ENCODE measurements at regions not wholly inside any gene's neighbourhood (a gene's known extent, or its start where the extent isn't known, plus 50 kb on each side); places are given as distances from the start of the nearest gene placed in this dataset.

GRCh38 chr13:34159946-34160345 lies 342.0 kb downstream of the RFC3 start:
- no peaks in the 10 kb centered on the region for H3K27me3 ChIP-seq
- WGBS, 4 donors: 97 to 99% (median 97%) methylated on average over 3 of the region's 3 CpGs
- H3K4me3 ChIP-seq: no peak overlapping the region
- no peaks in the 10 kb centered on the region for H3K9me3 ChIP-seq
- ATAC-seq: no peak
- no peaks in the 10 kb centered on the region for H3K36me3 ChIP-seq
- no peak overlapping the region for H3K27ac ChIP-seq
- no peak for TF ChIP-seq POLR2A (IDR thresholded peaks at IDR 0.05)
- TF ChIP-seq, protein P1, sequence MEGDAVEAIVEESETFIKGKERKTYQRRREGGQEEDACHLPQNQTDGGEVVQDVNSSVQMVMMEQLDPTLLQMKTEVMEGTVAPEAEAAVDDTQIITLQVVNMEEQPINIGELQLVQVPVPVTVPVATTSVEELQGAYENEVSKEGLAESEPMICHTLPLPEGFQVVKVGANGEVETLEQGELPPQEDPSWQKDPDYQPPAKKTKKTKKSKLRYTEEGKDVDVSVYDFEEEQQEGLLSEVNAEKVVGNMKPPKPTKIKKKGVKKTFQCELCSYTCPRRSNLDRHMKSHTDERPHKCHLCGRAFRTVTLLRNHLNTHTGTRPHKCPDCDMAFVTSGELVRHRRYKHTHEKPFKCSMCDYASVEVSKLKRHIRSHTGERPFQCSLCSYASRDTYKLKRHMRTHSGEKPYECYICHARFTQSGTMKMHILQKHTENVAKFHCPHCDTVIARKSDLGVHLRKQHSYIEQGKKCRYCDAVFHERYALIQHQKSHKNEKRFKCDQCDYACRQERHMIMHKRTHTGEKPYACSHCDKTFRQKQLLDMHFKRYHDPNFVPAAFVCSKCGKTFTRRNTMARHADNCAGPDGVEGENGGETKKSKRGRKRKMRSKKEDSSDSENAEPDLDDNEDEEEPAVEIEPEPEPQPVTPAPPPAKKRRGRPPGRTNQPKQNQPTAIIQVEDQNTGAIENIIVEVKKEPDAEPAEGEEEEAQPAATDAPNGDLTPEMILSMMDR (IDR thresholded peaks at IDR 0.05): no peak
- no peak for DNase-seq
- H3K4me1 ChIP-seq: peaks cover 0 to 34% (median 22%) of the 10 kb centered on the region in 12 donors
- intact Hi-C loops (cut with DNase I): loop anchor here in 1 of 10 donors (10.0 kb wide), 1 partner anchor 345 kb away; the partner anchor contains the start of gene RFC3

DNA sequence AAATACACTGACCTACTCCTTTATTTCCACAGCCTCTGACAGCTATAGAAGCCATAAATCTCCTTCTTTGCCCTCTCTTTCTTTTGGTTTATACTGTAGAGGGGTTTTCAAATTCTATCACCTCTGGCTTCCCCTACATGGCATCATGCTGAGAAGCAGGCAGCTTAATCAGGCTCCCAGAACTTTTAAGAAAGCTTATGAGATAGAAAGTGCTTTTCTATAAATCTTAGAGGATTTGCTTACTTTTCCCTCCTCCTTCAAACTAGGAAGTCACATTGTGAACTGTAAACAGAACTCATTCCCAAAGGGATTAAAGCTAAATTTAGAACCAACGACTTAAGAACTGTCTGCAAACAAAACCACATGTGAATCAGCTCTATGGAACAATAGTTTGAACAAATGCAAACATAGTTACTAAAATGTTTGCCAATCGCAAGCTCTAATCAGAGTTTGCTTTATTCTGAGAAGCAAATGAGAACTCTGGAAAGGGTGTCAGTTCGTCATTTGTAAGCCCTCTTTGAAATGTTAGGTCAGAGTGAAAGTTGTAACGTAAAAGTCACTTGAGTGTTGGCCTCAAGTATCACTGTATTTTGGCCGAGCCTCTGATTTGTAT lies 344.1 kb downstream of the RFC3 start:
- H3K4me3 ChIP-seq: peak overlapping the region in 7 of 12 donors; percentile 2 to 40 (median 15)
- H3K4me1 ChIP-seq: peaks cover 0 to 28% (median 21%) of the 10 kb centered on the region in 12 donors
- H3K27me3 ChIP-seq: no peaks in the 10 kb centered on the region
- peak overlapping the region; percentile 34 to 82 (median 63) for H3K27ac ChIP-seq
- WGBS, 4 donors: 7 to 18% (median 9%) methylated on average over 5 of the region's 5 CpGs
- intact Hi-C loops (cut with DNase I): loop anchor here in 1 of 10 donors (10.0 kb wide), 1 partner anchor 347 kb away; the partner anchor contains the start of gene RFC3
- no peaks in the 10 kb centered on the region for H3K9me3 ChIP-seq
- no peak for TF ChIP-seq POLR2A (IDR thresholded peaks at IDR 0.05)
- TF ChIP-seq, protein P1 (IDR thresholded peaks at IDR 0.05): no peak
- peak; percentile 58 to 79 (median 64) for ATAC-seq
- DNase-seq: no peak
- H3K36me3 ChIP-seq: no peaks in the 10 kb centered on the region

DNA sequence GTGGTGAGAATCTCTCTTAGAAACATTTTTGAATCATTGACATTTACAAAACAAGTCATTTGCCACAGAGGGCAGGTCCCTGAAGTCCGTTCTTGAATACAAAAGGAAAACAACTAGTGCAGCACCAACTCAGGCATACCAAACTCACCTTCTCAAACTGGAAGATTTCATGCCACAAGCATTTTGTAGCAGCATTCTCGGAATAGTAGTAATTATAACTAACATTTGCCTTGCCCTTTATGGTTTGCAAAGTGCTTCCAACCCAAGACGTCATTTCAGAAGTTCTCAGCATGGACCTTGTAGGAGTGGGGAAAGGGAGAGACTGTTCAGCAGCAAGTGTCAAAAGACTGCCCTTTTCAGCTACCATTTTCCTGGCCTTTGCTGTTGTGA lies 344.6 kb downstream of the RFC3 start:
- ATAC-seq: peak; percentile 27 to 65 (median 64)
- Histone ChIP-seq H3K27me3 (no peaks in the 10 kb centered on the region), H3K4me1 (peaks cover 0 to 23% (median 19%) of the 10 kb centered on the region in 12 donors), H3K36me3 (no peaks in the 10 kb centered on the region), H3K27ac (peak overlapping the region; percentile 34 to 82 (median 63)), H3K4me3 (peak overlapping the region in 6 of 12 donors; percentile 2 to 40 (median 20)), H3K9me3 (no peaks in the 10 kb centered on the region)
- intact Hi-C loops (cut with DNase I): loop anchor here in 1 of 10 donors (10.0 kb wide), 1 partner anchor 348 kb away; the partner anchor contains the start of gene RFC3
- peak in 1 of 5 donors; percentile 12 for DNase-seq
- TF ChIP-seq POLR2A (IDR thresholded peaks at IDR 0.05): no peak
- TF ChIP-seq, protein P1 (IDR thresholded peaks at IDR 0.05): no peak
- 18 to 52% (median 37%) methylated on average over 3 of the region's 3 CpGs for WGBS, 4 donors

DNA sequence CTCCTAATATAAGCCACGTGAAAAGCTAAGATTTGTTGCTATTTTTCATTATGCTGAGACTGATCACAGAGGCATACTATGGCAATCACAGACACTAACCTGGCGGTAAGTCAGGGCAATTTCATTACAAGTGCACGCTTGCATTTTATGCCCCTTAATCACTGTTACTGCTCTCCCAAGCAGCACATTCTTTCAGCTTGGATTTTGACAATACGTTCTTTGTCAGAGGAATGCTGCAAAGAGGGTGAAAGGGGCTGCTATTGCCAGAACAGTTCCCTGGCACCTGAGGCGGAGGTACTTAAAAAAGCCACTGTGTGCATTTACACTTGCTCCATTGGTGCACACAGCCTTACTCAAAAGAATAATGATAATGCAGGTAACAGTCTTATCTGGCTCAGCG lies 346.6 kb downstream of the RFC3 start:
- Histone ChIP-seq H3K9me3 (no peaks in the 10 kb centered on the region), H3K27me3 (no peaks in the 10 kb centered on the region), H3K4me3 (no peak overlapping the region), H3K36me3 (no peaks in the 10 kb centered on the region), H3K27ac (no peak overlapping the region), H3K4me1 (peaks cover 0 to 23% (median 18%) of the 10 kb centered on the region in 12 donors)
- TF ChIP-seq POLR2A (IDR thresholded peaks at IDR 0.05): no peak
- TF ChIP-seq, protein P1 (IDR thresholded peaks at IDR 0.05): no peak
- no peak for DNase-seq
- intact Hi-C loops (cut with DNase I): loop anchor here in 1 of 10 donors (10.0 kb wide), 1 partner anchor 350 kb away; the partner anchor contains the start of gene RFC3
- ATAC-seq: no peak
- WGBS, 4 donors: 91 to 96% (median 95%) methylated on average over 6 of the region's 6 CpGs

Measured in heart left ventricle (tissue), 16 donors.